ENCODE measurements at regions not wholly inside any gene's neighbourhood (a gene's known extent, or its start where the extent isn't known, plus 50 kb on each side); places are given as distances from the start of the nearest gene placed in this dataset.

DNA sequence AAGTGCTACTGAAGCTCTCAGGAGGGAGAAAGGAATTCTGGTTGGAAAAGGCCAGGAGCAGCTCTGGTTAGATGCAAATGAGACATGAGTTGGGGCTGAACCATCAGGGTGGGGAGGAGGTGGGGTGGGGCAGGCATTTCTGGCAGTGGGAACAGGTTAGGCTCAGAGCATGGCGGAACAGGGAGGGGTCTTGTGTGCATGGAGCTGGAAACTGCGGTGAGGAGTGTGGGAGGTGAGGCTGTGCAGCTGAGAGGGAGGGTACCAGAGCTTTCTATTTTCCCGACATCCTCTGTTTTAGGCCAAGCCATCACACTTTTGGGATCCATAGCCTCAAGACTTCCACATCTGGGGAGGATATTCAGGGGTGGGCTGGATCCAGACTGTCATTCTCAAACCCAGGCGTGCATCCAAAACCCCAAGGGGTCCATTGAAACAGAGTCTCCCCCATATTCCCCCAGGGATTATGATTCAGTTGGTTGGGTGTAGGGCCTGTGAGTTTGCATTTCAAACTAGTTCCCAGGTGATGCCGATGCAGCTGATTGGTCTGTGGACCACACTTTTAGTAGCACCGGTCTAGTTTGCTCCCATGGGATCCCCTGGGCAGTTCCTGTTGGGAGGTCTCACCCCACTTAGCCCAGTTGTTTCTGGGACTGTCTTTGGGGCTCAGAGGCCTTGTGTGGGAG, 100.9 kb upstream of the TLE3 start:
- DNase-seq (ENCODE audit: low spot score) = no peak
- TF ChIP-seq CTCF (IDR thresholded peaks at IDR 0.05) = no peak
- ATAC-seq (ENCODE audit: low FRiP score) = no peak

- DNase-seq (ENCODE audit: low spot score) = no peak
- no peak for ATAC-seq (ENCODE audit: low FRiP score)
- TF ChIP-seq CTCF (IDR thresholded peaks at IDR 0.05) = no peak
These were observed 100.2 kb upstream of the TLE3 start for GRCh38 chr15:70197945-70198361.

- ATAC-seq (ENCODE audit: low FRiP score) = no peak
- DNase-seq (ENCODE audit: low spot score) = no peak
- TF ChIP-seq CTCF (IDR thresholded peaks at IDR 0.05) = no peak
These were observed 99.7 kb upstream of the TLE3 start for GRCh38 chr15:70197318-70197944.

DNA sequence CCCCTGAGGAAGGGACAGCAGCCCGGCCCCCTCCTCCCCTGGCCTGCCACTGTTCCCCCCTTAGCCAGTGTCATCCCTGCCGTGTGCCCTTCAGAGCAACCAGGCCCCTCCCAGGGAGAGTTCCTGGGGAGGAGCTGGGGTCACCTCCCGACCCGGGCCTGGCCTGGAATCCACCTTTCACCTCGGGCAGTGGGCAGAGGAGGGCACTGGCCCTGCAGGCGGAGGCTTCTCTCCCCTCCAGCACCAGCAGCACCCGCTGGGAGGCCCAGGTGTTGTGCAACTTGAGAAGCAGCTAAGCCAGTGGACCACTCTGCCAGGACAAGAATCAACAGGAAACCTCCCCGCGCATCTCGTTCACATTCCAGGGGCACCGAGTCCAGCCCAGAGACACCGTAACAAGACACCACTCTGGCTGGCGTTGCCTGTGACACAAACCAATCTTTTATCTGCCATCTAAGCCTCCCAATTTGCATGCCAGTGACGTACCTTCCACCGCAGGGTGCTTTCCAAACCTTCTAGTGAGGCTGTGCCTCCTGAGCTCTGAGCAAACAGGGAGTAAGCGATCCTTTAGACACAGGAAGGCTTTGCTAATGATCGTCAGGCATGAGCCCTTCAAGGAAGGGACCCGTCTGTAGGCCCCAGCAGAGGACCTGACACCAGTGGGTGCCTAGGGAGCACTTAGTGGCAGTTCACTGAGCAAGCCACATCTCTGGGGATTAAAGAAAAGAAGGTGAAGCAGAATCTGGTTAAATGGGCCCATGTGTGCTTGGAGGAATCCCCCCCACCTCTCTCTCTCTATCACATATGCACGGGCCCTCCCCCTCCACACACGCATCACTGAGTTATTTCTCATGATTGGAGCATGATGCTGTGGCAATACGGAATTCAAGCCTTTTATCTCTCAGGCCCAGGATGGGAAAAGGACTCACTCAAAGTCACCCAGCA, 98.9 kb upstream of the TLE3 start:
- TF ChIP-seq CTCF (IDR thresholded peaks at IDR 0.05) = no peak
- DNase-seq (ENCODE audit: low spot score) = peak; percentile 37
- ATAC-seq (ENCODE audit: low FRiP score) = peak; percentile 79

- TF ChIP-seq CTCF (IDR thresholded peaks at IDR 0.05) = no peak
These were observed 98.0 kb upstream of the TLE3 start for GRCh38 chr15:70195587-70196305.

GRCh38 chr15:70195171-70195570, 97.5 kb upstream of the TLE3 start:
- no peak for TF ChIP-seq CTCF (IDR thresholded peaks at IDR 0.05)
- ATAC-seq (ENCODE audit: low FRiP score) (no peak), DNase-seq (ENCODE audit: low spot score) (no peak)

More at GRCh38 chr15:70195587-70196305, 98.0 kb upstream of the TLE3 start:
- DNase-seq (ENCODE audit: low spot score) (no peak), ATAC-seq (ENCODE audit: low FRiP score) (peak; percentile 88)
